Activated naive CD4-positive, alpha-beta T cell treated with Interleukin-2 at 50 U/mL for 16 hours (primary cell): ENCODE measurements at regions not wholly inside any gene's neighbourhood (a gene's known extent, or its start where the extent isn't known, plus 50 kb on each side); places are given as distances from the start of the nearest gene placed in this dataset.
"Not testable (repeated sequence)": the region's sequence is repeated elsewhere in the genome, so short reads cannot be mapped to it uniquely, and the experiment has no call there.

Experiments used
- DNase-seq: peaks from one replicate; pipeline ENCODE4 v3.0.0-alpha.2; 2020

DNA sequence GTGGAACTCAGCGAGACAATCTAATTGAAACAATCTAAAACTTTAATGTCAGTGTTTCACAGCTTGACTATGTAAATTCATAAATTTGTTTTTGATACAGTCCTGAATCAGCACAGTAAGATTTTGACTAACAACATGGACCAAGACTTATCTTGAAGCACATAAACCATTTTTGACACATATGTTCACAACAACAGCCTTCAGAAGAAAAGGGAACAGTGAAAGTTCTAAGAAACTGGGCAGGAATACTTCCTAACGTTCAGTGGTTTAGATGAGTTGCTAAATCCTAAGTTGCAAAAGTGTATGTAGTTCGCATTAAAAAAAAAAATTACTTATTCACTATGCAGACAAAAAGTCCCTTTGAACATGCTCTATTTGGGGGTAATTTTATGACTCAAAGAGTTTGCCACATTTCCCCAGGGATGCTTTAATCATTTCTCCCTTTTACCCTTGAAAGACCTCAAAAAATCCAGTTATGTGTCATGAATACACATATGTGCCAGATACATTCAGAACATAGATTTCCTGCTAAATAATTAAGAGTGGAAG lies 120.2 kb downstream of the MRPL39 start:
- DNase-seq = no peak

DNA sequence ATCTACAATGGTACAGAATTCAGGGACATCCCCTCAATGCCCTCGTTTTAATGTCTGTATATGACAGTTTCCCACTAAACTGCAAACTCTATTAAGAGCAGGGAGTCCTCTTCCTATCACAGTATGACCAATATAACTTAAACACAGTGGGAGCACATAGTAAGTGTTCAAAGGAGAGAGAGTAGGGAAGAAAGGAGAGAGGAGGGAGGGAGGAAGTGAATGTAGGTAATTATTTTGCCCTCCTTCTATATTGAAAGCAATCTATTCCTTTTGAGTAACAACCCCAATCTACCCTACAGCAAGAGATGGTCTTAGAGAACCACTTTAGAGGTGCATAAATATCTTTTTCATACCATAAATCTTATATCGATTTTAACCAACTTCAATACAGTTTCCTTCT lies 121.4 kb downstream of the MRPL39 start:
- DNase-seq = no peak

DNA sequence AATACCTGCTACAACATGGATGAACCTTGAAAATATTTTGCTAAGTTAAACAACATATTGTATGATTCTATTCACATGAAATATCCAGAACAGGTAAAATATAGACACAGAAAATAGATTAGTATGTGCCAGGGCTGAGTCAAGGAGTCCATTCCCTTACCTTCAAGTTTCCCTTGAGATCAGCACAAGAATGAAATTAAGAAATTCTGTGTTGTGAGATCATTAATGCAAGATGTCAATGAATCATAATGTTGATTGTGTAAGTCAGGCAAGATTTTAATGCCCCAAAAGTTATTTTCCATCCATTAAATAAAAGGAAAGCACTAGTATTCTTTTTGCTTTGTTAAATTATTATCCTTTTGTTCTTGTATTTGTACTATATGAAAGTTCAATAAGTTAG lies 139.4 kb downstream of the MRPL39 start:
- no peak for DNase-seq

DNA sequence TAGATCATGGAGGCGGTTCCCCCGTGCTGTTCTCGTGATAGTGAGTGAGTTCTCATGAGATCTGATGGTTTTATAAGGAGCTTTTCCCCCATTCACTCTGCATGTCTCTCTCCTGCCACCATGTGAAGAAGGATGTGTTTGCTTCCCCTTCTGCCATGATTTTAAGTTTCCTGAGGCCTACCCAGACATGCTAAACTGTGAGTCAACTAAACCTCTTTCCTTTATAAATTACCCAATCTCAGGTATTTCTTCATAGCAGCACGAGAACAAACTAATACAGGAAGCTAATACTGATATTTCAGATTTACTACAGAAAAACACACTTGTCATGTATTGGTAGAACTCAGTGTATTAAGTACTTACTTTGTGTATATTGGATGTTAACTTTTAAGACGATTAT lies 140.2 kb downstream of the MRPL39 start:
- DNase-seq = not testable (repeated sequence)

DNA sequence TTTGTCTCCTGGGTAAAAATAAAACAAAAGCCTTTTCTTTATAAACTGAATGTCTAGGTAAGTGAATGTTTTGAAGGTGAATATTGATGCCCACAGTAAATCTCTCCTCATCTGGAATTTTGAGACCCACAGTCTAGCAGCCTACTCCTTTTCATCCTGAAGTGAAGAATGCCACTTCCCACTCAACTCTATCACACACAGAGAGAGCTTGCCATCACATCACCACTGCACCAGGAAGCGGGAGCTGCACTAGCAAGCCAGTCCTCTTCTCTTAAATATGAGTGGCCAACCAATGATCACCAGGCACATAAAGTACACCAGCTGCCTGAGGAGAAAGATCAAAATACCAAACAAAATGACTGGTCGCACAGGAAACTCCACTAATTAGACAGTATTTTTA lies 140.8 kb downstream of the MRPL39 start:
- no peak for DNase-seq

DNA sequence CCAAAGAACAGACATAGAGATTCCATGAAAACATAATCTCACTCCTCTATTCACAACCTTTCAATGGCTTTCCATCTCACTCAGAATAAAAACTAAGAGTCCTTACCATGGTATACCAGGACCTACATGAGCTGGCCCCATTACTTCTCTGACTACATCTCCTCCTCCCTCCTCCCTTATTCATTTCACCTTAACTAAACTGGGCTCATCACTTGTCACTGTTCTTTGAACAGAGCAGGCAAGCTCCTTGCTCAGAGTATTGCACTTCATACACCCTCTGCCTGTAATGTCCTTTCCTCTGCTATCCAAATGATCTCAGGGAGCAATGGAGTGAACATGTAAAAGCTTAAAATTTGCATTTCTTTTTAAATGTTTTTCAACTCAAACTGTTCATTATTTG lies 142.0 kb downstream of the MRPL39 start:
- no peak for DNase-seq

DNA sequence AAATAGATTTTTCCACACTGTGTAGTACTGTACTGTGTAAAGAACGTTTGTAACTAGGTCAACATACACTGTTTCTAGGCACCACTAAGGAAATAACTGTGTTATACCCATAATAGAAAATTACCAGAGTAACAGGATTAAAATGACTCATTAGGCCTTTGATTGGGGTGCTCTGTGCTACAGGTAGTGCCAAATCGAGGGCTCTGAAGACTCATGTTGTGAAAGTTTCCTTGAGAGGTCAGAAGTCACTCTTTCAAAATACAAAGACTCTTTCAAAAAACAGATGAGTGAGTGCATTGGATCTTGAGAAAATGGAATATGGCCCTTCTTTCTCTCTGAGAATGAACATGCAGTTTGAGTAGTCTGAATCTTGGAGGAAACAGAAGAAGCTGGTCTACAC lies 143.0 kb downstream of the MRPL39 start:
- peak; percentile 27 for DNase-seq

DNA sequence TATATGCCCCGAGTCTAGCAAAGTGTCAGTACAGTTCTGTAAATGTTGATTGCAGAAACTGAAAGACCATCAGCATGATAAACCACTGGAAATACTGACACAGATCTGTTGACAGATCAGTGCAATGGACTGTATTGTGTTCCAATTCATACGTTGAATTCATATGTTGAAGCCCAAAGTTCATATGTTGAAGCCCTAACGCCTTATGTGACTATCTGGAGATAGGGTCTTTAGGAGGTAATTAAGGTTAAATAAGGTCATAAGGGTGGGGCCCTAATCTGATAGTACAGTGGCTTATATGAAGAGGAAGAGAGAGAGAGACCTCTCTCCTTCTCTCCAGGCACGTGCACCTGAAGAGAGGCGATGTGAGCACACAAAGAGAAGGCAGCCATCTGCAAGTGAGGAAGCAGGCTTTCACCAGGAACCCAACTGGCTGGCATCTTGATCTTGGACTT lies 144.7 kb downstream of the MRPL39 start:
- DNase-seq = no peak

DNA sequence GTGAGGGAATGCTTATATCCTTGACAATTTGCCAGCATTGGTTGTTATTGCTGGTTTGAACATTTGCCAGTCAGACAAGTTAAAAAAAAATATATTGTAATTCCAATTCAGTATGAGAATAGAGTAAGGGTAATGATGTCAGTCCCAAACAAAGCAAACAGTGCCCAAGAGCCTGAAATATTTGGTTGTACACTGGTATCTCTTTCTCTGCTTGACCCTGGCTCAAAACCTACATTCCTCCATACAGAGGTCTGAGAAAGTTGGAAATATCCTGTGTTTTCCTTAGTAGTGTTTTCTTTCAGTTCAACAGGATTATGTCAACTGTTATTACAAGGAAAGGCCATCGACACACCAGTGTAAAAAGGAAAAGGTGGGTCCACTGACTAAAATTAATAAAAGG lies 145.6 kb downstream of the MRPL39 start:
- DNase-seq = no peak

DNA sequence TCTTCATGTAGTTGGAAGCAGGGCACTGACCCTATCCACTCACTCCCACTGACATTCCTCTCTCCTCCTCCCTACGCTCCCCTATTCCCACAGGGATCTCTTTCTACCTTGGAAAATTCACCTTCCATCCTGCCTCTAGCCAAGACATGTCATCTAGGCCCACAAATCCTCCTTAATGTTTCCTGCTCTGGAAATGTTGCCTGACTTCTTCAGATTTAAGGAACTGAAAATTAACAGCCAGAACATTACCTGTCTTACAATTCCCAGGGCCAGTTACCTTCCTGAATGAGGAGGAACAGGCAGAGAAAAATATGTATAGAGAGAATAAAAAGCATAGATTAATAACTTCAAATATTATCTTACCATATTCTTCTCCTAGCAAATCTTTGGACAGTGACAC lies 147.3 kb downstream of the MRPL39 start:
- DNase-seq = no peak

DNA sequence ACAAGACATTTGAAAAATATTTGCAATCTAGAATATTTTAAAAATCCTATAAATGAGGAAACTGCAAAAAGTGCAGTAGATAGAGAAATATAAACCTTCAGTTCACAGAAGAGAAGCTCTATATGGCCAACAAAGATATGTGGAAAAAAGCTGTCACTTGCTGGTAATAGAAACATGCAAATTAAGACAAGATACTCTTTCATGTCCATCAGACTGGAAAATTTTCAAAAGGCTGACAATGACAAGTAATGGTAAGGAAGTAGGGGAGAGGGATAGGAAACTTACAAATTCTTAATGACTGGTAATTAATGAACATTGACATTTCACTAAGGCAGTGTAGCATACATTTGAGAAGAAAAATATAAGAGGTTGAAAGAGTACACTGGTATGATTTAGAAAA lies 147.9 kb downstream of the MRPL39 start:
- DNase-seq = no peak

DNA sequence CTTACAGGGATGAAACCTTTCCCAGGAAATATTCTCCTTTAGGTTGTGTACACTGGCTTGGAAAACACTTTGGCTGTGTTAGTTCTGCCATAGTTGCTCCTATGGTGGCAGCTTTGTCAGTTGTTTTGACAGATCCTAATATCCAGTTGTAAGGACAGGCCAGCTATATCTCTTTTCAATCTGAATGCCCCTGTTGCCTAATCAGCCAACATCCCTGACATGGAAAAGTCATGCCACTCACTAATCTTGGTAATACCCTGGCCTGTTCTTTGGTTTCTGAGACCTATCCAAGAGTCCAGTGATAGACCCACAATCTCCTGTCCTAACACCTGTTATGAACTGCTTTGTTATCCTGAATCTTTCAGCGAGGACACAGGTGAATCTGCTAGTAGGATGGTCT lies 148.8 kb downstream of the MRPL39 start:
- no peak for DNase-seq

DNA sequence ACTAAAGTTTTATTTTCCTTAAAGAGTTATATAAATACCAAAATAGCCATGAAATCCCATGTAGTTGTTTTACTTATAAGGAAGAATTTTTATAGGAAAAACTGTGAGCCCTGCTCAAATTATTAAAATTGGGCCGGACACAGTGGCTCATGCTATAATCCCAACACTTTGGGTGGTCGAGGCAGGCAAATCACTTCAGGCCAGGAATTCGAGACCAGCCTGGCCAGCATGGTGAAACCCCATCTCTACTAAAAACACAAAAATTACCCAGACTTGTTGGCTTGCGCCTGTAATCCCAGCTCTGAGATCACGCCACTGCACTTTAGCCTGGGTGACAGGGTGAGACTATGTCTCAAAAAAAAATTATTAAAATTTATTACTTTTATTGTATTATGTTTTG lies 149.3 kb downstream of the MRPL39 start:
- DNase-seq = no peak

DNA sequence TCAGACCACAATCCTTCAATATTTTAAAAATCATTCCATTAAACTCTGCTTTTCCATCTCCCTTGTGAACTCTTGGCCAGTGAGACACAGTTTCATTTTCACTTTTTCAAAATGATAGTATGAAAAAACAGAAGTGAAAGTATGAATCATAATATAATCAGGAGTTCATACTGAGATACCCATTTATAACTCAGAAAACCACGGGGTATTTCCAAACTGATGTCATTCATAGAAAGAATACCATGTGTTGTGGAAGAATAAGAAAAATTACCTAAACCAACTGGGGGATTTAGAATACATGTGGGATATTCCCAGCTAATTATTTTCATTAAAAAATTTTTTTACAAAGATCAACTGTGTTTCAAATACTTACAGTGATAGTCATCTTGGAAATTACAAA lies 149.9 kb downstream of the MRPL39 start:
- DNase-seq = no peak

DNA sequence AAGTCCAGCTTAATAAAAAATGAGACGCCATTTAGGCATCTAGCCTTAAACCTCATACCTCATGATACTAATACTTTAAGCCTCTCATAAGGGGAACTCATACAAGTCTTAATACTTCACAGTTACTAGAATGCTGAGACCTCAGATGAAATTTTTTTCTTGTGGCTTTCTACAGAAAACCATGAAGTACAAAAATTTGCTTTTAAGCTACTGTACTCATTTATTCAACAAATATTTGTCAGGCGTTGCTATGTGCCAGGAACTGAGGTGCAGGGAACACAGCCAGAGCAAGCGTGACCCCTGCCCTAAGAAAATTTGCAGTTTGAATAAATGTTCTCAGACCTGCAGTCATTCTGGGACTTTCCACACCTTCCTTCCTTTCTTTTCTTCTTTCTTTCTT lies 150.6 kb downstream of the MRPL39 start:
- peak; percentile 65 for DNase-seq

DNA sequence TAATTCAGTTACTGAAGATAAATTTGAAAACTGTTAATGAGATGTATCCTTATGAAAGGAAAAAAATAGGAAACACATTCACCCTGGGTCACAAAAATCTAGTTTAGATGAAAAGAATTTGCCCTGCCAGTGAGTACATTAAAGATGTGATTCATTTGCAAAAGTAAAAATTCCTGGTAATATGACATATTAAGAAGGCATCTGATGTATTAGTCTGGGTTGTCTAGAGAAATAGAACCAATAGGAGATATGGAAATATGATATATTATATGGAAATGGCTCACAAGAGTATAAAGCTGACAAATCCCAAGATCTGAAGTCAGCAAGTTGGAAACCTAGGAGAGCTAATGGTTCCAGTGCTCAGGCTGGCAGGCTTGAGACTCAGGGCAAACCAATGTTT lies 153.8 kb downstream of the MRPL39 start:
- no peak for DNase-seq

DNA sequence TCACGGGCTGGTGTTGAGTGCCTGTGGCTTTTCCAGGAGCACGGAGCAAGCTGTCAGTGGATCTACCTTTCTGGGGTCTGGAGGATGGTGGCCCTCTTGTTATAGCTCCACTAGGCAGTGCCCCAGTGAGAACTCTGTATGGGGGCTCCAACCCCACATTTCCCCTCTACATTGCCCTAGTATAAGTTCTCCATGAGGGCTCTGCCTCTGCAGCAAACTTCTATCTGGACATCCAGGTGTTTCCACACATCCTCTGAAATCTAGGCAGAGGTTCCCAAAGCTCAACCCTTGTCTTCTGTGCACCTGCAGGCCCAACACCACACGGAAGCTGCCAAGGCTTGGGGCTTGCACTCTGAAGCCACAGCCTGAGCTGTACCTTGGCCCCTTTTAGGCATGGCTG lies 157.3 kb downstream of the MRPL39 start:
- no peak for DNase-seq

DNA sequence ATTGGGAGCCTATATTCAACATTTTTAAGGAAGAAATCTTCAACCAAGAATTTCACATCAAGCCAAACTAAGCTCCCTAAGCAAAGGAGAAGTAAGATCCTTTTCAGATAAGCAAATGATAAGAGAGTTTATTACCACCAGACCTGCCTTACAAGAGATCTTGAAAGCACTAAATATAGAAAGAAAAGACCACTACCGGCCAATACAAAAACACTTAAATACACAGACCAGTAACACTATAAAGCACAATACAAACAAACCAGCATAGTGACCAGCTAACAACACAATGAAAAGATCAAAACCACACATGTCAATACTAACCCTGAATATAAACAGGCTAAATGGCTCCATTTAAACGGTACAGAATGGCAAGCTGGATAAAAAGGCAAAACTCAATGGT lies 165.4 kb downstream of the MRPL39 start:
- no peak for DNase-seq

DNA sequence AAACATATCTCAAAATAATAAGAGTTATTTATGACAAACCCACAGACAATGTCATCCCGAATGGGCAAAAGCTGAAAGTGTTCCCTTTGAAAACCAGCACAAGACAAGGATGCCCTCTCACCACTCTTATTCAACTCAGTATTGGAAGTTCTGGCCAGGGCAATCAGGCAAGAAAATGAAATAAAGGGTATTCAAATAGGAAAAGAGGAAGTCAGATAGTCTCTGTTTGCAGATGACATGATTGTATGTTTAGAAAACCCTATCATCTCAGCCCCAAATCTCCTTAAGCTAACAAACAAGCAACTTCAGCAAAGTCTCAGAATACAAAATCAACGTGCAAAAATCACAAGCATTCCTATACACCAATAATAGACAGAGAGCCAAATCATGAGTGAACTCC lies 169.8 kb downstream of the MRPL39 start:
- not testable (repeated sequence) for DNase-seq

DNA sequence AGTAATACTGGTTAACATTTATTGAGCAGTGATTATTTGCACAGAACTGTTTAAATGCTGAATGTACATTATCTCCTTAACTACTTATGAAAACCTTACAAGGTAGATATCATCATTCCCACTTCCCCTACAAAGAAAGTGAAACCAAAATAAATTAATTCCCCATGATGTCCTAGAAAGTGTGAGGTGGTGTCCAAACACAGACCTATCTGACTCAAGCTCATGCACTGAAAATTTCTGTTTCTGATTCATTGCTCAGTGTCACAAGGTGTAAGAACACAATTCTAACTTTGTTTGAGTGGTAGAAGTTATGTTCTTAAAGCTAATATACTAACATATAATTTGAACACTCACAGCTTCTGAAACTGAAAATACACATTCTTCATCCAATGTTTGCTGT lies 178.7 kb downstream of the MRPL39 start:
- DNase-seq = no peak

DNA sequence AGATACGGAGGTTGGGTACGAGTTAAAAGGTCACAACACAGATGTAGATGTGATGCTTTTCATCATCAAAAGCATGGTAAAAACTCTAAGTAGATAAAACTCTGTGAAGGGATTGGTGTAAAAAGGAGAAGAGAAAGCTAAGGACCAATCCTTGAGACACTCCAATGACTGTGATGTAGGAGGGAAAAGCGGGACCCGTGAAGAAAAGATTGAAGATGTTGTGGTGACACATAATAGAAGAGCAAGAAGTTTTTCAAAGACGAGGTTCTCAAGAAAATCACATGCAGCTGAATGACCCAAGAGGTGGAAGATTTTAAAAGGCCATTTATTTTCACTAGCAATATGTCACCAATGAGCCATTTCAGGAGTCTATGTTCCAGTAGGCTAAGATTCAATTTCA lies 179.5 kb downstream of the MRPL39 start:
- no peak for DNase-seq

DNA sequence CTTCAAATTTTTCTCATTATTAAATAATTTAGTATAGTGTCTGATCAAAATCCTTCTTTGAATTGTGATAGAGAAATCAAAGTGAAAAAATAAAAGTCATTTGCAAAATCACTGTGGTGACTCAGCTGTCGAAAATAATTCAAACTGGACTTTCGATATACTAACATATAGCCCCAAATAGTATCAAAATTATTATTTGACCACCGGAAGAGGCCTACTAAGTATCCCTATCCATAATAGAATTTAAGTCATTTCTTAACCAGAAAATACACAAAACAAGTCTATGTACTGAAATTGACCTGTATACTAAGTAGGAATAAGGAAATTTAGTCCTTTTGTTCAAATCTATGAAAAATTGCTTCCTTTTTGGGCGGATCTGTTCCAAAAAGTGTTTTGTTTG lies 180.7 kb downstream of the MRPL39 start:
- DNase-seq = no peak

DNA sequence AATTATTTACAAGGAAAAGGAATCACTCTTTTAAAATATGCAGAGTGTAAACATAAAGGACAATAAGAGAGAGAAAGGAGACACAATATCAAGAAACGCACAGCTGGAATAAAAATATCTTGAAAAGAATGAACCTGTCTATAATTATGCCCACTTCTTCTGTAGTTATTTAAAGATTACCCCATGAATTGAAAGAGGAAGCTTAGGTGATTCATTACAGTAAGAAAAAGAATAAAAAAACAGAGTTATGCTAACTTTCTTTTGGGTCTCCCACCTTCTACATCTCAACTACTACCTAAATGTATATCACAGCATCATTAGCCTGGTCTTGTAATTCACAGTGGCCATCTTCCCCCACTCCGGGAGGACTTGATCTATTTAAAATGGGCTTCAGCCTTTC lies 182.1 kb downstream of the MRPL39 start:
- no peak for DNase-seq

DNA sequence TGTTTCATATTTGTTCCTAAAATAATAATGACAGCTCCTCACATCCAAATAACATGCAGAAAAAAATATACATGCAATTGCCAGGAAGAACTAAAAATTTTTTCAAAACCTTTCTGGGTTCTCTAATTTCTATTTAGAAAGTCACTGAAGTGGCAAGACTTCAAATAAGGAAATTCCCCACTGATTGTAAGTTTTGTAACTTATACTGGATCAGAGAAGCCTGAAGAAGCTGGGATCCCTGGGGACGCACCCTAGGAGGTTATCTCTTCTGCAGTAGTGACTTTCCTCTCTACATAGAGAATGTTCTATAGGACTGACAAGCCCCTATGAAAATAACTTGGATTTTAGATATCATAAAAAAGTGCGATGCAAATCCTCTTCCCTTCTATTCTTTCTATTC lies 182.6 kb downstream of the MRPL39 start:
- no peak for DNase-seq

DNA sequence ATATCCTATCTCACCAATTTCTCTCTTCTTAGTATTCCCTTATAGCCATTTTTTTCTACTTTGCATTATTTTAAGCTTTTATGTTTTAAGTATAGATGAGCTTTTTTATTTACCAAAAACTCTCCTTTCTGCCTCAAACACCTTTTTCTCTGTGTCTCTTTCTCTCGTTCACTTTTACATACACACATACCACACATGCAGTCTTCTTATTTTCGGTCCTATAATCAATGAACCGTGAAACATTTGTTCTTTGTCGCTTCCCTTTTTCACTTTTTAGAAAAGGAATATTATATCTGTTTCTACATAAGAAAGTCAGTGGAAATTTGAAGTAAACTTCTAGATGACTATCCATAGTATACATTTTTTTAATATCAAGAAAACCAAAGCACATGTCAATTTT lies 183.2 kb downstream of the MRPL39 start:
- DNase-seq = no peak
